ENCODE measurements at regions not wholly inside any gene's neighbourhood (a gene's known extent, or its start where the extent isn't known, plus 50 kb on each side); places are given as distances from the start of the nearest gene placed in this dataset.
"Not testable (repeated sequence)": the region's sequence is repeated elsewhere in the genome, so short reads cannot be mapped to it uniquely, and the experiment has no call there.

- not testable (repeated sequence) for TF ChIP-seq CTCF, POLR2A (IDR thresholded peaks at IDR 0.05)
These were observed 69.9 kb upstream of the PCSK5 start for GRCh38 chr9:75820471-75821115.
